ENCODE measurements at regions not wholly inside any gene's neighbourhood (a gene's known extent, or its start where the extent isn't known, plus 50 kb on each side); places are given as distances from the start of the nearest gene placed in this dataset.

DNA sequence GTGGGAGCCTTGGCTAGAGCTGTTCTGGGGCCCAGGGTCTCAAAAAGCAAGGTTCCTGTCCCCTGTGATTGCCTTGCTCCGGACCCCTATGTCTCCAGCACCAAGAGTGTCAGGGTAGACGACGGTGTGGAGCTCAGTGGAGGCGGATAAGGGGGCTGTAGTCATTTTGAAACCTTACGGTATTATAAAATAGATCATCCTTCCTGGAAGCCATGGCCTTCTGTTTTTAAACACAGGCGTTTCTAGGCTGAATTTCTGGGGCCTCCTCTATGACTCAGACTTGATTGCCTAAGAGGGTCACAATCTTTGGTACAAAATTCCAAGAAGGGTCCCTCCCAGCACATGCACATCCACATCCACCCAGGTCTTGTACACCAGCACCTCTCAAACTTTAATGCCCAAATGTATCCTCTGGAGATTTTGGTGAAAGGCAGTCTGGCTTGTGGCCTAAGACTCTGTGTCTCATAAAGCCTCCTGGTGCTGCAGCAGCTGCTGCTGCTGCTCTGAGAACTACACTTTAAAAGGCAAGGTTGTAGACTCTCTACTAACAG, 70.5 kb upstream of the XCR1 start:
- TF ChIP-seq, protein P1, sequence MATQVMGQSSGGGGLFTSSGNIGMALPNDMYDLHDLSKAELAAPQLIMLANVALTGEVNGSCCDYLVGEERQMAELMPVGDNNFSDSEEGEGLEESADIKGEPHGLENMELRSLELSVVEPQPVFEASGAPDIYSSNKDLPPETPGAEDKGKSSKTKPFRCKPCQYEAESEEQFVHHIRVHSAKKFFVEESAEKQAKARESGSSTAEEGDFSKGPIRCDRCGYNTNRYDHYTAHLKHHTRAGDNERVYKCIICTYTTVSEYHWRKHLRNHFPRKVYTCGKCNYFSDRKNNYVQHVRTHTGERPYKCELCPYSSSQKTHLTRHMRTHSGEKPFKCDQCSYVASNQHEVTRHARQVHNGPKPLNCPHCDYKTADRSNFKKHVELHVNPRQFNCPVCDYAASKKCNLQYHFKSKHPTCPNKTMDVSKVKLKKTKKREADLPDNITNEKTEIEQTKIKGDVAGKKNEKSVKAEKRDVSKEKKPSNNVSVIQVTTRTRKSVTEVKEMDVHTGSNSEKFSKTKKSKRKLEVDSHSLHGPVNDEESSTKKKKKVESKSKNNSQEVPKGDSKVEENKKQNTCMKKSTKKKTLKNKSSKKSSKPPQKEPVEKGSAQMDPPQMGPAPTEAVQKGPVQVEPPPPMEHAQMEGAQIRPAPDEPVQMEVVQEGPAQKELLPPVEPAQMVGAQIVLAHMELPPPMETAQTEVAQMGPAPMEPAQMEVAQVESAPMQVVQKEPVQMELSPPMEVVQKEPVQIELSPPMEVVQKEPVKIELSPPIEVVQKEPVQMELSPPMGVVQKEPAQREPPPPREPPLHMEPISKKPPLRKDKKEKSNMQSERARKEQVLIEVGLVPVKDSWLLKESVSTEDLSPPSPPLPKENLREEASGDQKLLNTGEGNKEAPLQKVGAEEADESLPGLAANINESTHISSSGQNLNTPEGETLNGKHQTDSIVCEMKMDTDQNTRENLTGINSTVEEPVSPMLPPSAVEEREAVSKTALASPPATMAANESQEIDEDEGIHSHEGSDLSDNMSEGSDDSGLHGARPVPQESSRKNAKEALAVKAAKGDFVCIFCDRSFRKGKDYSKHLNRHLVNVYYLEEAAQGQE (IDR thresholded peaks at IDR 0.05; ENCODE audit: borderline replicate concordance in 1 of 2, low read depth in 1 of 2, low read length in 2 of 2), result no peak
- TF ChIP-seq CTCF (CRISPR knock-in tag; IDR thresholded peaks at IDR 0.05), result no peak
- TF ChIP-seq NBN (conservative IDR thresholded peaks at IDR 0.05), result no peak
- TF ChIP-seq ZBTB8A (CRISPR knock-in tag; IDR thresholded peaks at IDR 0.05; ENCODE audit: borderline replicate concordance, low read depth), result no peak
- no peak for TF ChIP-seq POLR2AphosphoS5 (IDR thresholded peaks at IDR 0.05; ENCODE audit: low read depth, low read length)

Data from HepG2 (cell line).